GM23338 (cell line): ENCODE measurements at regions not wholly inside any gene's neighbourhood (a gene's known extent, or its start where the extent isn't known, plus 50 kb on each side); places are given as distances from the start of the nearest gene placed in this dataset.

Source experiments
- ATAC-seq: fragments of 200-7000 bp; cut with Tn5 transposase; 3 replicates; pipeline ENCODE4 v1.9.1; 2020
- DNase-seq: peaks from one replicate; pipeline ENCODE4 v3.0.0-alpha.2; 2015; ENCODE audit warnings: low spot score
- H2AFZ ChIP-seq: fragments of 200-600 bp; sonication (generic); 2 replicates; pipeline ENCODE4 v1.8.0; 2016; ENCODE audit warnings: antibody characterized with exemption, mild to moderate bottlenecking, moderate library complexity
- H3F3A ChIP-seq: fragments of 200-600 bp; sonication (generic); replicated peaks from 2 replicates; pipeline ENCODE4 v1.8.0; 2017; ENCODE audit warnings: antibody characterized with exemption, mixed run types, low read depth
- H3K27ac ChIP-seq: fragments of 200-600 bp; sonication (generic); 2 replicates; pipeline ENCODE4 v1.6.1; 2016; ENCODE audit warnings: low read depth
- H3K27me3 ChIP-seq: fragments of 200-600 bp; sonication (generic); 2 replicates; pipeline ENCODE4 v1.8.0; 2016; ENCODE audit warnings: mild to moderate bottlenecking, mixed run types, moderate library complexity; ENCODE audit not compliant: insufficient read depth
- H3K36me3 ChIP-seq: fragments of 200-600 bp; sonication (generic); 2 replicates; pipeline ENCODE4 v1.8.0; 2016; ENCODE audit warnings: mild to moderate bottlenecking; ENCODE audit not compliant: insufficient read depth
- H3K4me1 ChIP-seq: fragments of 200-600 bp; sonication (generic); 2 replicates; pipeline ENCODE4 v1.8.0; 2016; ENCODE audit warnings: mild to moderate bottlenecking, moderate library complexity; ENCODE audit not compliant: insufficient read depth
- H3K4me2 ChIP-seq: fragments of 200-600 bp; sonication (generic); 2 replicates; pipeline ENCODE4 v1.7.1; 2017; ENCODE audit warnings: mixed run types
- H3K4me3 ChIP-seq: fragments of 200-600 bp; sonication (generic); 2 replicates; pipeline ENCODE4 v1.6.1; 2016; ENCODE audit warnings: mixed run types
- H3K79me2 ChIP-seq: fragments of 200-600 bp; sonication (generic); replicated peaks from 2 replicates; pipeline ENCODE4 v1.8.0; 2017; ENCODE audit warnings: mild to moderate bottlenecking; ENCODE audit not compliant: insufficient read depth
- H3K9me2 ChIP-seq: fragments of 200-600 bp; sonication (generic); 2 replicates; pipeline ENCODE4 v1.8.0; 2017; ENCODE audit not compliant: insufficient read depth
- H4K20me1 ChIP-seq: fragments of 200-600 bp; sonication (generic); replicated peaks from 2 replicates; pipeline ENCODE4 v1.8.0; 2017; ENCODE audit warnings: mild to moderate bottlenecking; ENCODE audit not compliant: insufficient read depth
- H3K27ac Mint-ChIP-seq: 2 replicates; pipeline ENCODE4 v1.8.0; 2020; ENCODE audit warnings: inconsistent platforms, mild to moderate bottlenecking, moderate library complexity, mixed read lengths
- H3K27me3 Mint-ChIP-seq: 3 replicates; pipeline ENCODE4 v1.8.0; 2022; ENCODE audit warnings: low read depth, mild to moderate bottlenecking, moderate library complexity, mixed read lengths, inconsistent platforms; ENCODE audit not compliant: insufficient read depth, poor library complexity
- H3K36me3 Mint-ChIP-seq: 3 replicates; pipeline ENCODE4 v1.8.0; 2021; ENCODE audit warnings: low read depth, mild to moderate bottlenecking, inconsistent platforms, moderate library complexity, mixed read lengths
- H3K4me1 Mint-ChIP-seq: 3 replicates; pipeline ENCODE4 v1.8.0; 2020; ENCODE audit warnings: mild to moderate bottlenecking, inconsistent platforms, mixed read lengths
- H3K4me3 Mint-ChIP-seq: 3 replicates; pipeline ENCODE4 v1.8.0; 2021; ENCODE audit warnings: moderate library complexity, mild to moderate bottlenecking, inconsistent platforms, mixed read lengths
- H3K9me3 Mint-ChIP-seq: 3 replicates; pipeline ENCODE4 v1.8.0; 2020; ENCODE audit warnings: moderate library complexity, mild to moderate bottlenecking, inconsistent platforms, mixed read lengths
- CREB1 ChIP-seq: fragments of 250-450 bp; sonication (Bioruptor Pico); IDR thresholded peaks from 2 replicates; pipeline ENCODE4 v1.5.0; 2020; ENCODE audit warnings: low read depth, mild to moderate bottlenecking, moderate library complexity
- EZH2 ChIP-seq: fragments of 200-600 bp; sonication (generic); IDR thresholded peaks from one replicate; pipeline ENCODE4 v1.8.0; 2017; ENCODE audit warnings: antibody characterized with exemption, mild to moderate bottlenecking, low read depth; ENCODE audit not compliant: unreplicated experiment
- EZH2phosphoT487 ChIP-seq: fragments of 200-600 bp; sonication (generic); IDR thresholded peaks from one replicate; pipeline ENCODE4 v1.8.1; 2018; ENCODE audit warnings: antibody characterized with exemption; ENCODE audit not compliant: unreplicated experiment
- JUNB ChIP-seq: IDR thresholded peaks from one replicate; pipeline ENCODE4 v1.6.1; 2016; ENCODE audit warnings: antibody characterized with exemption; ENCODE audit not compliant: unreplicated experiment
- NANOG ChIP-seq: IDR thresholded peaks from 2 replicates; pipeline ENCODE4 v1.6.1; 2016; ENCODE audit warnings: antibody characterized with exemption, borderline replicate concordance
- POLR2AphosphoS5 ChIP-seq: IDR thresholded peaks from 2 replicates; pipeline ENCODE4 v1.6.1; 2016; ENCODE audit warnings: antibody characterized with exemption, low read depth
- STAT1 ChIP-seq: IDR thresholded peaks from one replicate; pipeline ENCODE4 v1.6.1; 2016; ENCODE audit warnings: antibody characterized with exemption; ENCODE audit not compliant: unreplicated experiment
- ZNF114 ChIP-seq: fragments of 250-450 bp; sonication (Bioruptor Pico); IDR thresholded peaks from 2 replicates; pipeline ENCODE4 v1.5.0; 2020; ENCODE audit warnings: mild to moderate bottlenecking, moderate library complexity
- ZNF331 ChIP-seq: fragments of 250-450 bp; sonication (Bioruptor Pico); IDR thresholded peaks from 2 replicates; pipeline ENCODE4 v1.5.0; 2020; ENCODE audit warnings: low read depth, mild to moderate bottlenecking, moderate library complexity
- TF ChIP-seq, protein P1 (sequence below): IDR thresholded peaks from 2 replicates; pipeline ENCODE4 v1.6.1; 2016; ENCODE audit warnings: antibody characterized with exemption
- TF ChIP-seq, protein P2 (sequence below): IDR thresholded peaks from one replicate; pipeline ENCODE4 v1.6.1; 2018; ENCODE audit warnings: antibody characterized with exemption; ENCODE audit not compliant: unreplicated experiment
- TF ChIP-seq, protein P3 (sequence below), 2 experiments: fragments of 200-600 bp in 1 of 2; sonication (generic) in 1 of 2; conservative IDR thresholded peaks; 2 replicates each; pipeline versions ENCODE4 v1.5.1 to v1.6.1; 2016 to 2017; ENCODE audit warnings: antibody characterized with exemption in 2 of 2, low read depth in 2 of 2, mild to moderate bottlenecking in 2 of 2, moderate library complexity in 1 of 2
- TF ChIP-seq, protein P4 (sequence below): fragments of 250-450 bp; sonication (Bioruptor Pico); IDR thresholded peaks from 2 replicates; pipeline ENCODE4 v1.5.0; 2020; ENCODE audit warnings: mild to moderate bottlenecking, moderate library complexity

DNA sequence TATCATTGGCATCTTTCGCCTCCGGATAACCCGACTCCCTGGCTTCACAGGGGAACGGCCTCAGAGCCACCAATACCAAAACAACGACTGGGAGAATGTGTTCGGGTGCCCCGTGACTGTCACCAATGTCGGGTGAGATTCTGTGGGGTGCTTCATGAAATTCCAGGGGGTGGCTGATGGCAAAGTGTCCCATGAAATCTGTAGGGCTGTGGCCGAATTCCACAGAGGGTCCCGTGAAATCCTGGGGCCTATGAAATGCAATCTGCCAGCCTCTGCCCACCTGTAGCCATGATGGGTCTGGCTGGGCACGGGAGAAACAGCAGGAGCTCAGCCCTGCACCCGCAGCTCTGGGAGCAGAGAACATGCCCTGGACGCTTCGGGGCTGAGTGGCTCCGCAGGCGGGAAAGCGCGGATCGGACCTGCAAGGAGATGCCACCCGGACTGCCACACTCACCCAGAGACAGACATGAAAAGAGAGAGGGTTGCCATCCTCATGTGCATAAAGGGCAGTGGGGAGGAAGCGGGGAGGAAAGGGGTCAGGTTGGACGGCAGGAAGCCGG, 192.4 kb downstream of the OLFM1 start:
- H3K36me3 ChIP-seq: no peaks in the 10 kb centered on the region
- Mint-ChIP-seq H3K36me3 (no peaks in the 10 kb centered on the region), H3K27me3 (peaks cover 7% of the 10 kb centered on the region), H3K4me1 (peaks cover 2% of the 10 kb centered on the region; the same call in 1 of the 3 replicates), H3K9me3 (no peaks in the 10 kb centered on the region; the same call in 2 of the 3 replicates), H3K4me3 (no peak overlapping the region), H3K27ac (no peak overlapping the region)
- no peak for DNase-seq
- H4K20me1 ChIP-seq: no peaks in the 10 kb centered on the region
- no peaks in the 10 kb centered on the region for H3K79me2 ChIP-seq
- ATAC-seq: no peak
- TF ChIP-seq EZH2phosphoT487 (no peak), NANOG (no peak), EZH2 (no peak), CREB1 (CRISPR knock-in tag) (no peak), STAT1 (no peak), JUNB (no peak), POLR2AphosphoS5 (no peak), ZNF114 (CRISPR knock-in tag) (no peak), ZNF331 (CRISPR knock-in tag) (no peak)
- TF ChIP-seq, protein P1, sequence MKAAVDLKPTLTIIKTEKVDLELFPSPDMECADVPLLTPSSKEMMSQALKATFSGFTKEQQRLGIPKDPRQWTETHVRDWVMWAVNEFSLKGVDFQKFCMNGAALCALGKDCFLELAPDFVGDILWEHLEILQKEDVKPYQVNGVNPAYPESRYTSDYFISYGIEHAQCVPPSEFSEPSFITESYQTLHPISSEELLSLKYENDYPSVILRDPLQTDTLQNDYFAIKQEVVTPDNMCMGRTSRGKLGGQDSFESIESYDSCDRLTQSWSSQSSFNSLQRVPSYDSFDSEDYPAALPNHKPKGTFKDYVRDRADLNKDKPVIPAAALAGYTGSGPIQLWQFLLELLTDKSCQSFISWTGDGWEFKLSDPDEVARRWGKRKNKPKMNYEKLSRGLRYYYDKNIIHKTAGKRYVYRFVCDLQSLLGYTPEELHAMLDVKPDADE: no peak
- TF ChIP-seq, protein P2, sequence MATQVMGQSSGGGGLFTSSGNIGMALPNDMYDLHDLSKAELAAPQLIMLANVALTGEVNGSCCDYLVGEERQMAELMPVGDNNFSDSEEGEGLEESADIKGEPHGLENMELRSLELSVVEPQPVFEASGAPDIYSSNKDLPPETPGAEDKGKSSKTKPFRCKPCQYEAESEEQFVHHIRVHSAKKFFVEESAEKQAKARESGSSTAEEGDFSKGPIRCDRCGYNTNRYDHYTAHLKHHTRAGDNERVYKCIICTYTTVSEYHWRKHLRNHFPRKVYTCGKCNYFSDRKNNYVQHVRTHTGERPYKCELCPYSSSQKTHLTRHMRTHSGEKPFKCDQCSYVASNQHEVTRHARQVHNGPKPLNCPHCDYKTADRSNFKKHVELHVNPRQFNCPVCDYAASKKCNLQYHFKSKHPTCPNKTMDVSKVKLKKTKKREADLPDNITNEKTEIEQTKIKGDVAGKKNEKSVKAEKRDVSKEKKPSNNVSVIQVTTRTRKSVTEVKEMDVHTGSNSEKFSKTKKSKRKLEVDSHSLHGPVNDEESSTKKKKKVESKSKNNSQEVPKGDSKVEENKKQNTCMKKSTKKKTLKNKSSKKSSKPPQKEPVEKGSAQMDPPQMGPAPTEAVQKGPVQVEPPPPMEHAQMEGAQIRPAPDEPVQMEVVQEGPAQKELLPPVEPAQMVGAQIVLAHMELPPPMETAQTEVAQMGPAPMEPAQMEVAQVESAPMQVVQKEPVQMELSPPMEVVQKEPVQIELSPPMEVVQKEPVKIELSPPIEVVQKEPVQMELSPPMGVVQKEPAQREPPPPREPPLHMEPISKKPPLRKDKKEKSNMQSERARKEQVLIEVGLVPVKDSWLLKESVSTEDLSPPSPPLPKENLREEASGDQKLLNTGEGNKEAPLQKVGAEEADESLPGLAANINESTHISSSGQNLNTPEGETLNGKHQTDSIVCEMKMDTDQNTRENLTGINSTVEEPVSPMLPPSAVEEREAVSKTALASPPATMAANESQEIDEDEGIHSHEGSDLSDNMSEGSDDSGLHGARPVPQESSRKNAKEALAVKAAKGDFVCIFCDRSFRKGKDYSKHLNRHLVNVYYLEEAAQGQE: no peak
- TF ChIP-seq, protein P3, sequence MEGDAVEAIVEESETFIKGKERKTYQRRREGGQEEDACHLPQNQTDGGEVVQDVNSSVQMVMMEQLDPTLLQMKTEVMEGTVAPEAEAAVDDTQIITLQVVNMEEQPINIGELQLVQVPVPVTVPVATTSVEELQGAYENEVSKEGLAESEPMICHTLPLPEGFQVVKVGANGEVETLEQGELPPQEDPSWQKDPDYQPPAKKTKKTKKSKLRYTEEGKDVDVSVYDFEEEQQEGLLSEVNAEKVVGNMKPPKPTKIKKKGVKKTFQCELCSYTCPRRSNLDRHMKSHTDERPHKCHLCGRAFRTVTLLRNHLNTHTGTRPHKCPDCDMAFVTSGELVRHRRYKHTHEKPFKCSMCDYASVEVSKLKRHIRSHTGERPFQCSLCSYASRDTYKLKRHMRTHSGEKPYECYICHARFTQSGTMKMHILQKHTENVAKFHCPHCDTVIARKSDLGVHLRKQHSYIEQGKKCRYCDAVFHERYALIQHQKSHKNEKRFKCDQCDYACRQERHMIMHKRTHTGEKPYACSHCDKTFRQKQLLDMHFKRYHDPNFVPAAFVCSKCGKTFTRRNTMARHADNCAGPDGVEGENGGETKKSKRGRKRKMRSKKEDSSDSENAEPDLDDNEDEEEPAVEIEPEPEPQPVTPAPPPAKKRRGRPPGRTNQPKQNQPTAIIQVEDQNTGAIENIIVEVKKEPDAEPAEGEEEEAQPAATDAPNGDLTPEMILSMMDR (conservative IDR thresholded peaks at IDR 0.05; ENCODE audit: low read depth in 2 of 2): no peak
- TF ChIP-seq, protein P4, sequence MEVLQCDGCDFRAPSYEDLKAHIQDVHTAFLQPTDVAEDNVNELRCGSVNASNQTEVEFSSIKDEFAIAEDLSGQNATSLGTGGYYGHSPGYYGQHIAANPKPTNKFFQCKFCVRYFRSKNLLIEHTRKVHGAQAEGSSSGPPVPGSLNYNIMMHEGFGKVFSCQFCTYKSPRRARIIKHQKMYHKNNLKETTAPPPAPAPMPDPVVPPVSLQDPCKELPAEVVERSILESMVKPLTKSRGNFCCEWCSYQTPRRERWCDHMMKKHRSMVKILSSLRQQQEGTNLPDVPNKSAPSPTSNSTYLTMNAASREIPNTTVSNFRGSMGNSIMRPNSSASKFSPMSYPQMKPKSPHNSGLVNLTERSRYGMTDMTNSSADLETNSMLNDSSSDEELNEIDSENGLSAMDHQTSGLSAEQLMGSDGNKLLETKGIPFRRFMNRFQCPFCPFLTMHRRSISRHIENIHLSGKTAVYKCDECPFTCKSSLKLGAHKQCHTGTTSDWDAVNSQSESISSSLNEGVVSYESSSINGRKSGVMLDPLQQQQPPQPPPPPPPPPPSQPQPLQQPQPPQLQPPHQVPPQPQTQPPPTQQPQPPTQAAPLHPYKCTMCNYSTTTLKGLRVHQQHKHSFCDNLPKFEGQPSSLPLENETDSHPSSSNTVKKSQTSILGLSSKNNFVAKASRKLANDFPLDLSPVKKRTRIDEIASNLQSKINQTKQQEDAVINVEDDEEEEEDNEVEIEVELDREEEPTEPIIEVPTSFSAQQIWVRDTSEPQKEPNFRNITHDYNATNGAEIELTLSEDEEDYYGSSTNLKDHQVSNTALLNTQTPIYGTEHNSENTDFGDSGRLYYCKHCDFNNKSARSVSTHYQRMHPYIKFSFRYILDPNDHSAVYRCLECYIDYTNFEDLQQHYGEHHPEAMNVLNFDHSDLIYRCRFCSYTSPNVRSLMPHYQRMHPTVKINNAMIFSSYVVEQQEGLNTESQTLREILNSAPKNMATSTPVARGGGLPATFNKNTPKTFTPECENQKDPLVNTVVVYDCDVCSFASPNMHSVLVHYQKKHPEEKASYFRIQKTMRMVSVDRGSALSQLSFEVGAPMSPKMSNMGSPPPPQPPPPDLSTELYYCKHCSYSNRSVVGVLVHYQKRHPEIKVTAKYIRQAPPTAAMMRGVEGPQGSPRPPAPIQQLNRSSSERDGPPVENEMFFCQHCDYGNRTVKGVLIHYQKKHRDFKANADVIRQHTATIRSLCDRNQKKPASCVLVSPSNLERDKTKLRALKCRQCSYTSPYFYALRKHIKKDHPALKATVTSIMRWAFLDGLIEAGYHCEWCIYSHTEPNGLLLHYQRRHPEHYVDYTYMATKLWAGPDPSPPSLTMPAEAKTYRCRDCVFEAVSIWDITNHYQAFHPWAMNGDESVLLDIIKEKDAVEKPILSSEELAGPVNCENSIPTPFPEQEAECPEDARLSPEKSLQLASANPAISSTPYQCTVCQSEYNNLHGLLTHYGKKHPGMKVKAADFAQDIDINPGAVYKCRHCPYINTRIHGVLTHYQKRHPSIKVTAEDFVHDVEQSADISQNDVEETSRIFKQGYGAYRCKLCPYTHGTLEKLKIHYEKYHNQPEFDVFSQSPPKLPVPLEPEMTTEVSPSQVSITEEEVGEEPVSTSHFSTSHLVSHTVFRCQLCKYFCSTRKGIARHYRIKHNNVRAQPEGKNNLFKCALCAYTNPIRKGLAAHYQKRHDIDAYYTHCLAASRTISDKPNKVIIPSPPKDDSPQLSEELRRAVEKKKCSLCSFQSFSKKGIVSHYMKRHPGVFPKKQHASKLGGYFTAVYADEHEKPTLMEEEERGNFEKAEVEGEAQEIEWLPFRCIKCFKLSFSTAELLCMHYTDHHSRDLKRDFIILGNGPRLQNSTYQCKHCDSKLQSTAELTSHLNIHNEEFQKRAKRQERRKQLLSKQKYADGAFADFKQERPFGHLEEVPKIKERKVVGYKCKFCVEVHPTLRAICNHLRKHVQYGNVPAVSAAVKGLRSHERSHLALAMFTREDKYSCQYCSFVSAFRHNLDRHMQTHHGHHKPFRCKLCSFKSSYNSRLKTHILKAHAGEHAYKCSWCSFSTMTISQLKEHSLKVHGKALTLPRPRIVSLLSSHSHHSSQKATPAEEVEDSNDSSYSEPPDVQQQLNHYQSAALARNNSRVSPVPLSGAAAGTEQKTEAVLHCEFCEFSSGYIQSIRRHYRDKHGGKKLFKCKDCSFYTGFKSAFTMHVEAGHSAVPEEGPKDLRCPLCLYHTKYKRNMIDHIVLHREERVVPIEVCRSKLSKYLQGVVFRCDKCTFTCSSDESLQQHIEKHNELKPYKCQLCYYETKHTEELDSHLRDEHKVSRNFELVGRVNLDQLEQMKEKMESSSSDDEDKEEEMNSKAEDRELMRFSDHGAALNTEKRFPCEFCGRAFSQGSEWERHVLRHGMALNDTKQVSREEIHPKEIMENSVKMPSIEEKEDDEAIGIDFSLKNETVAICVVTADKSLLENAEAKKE (CRISPR knock-in tag): no peak
- H3K9me2 ChIP-seq: no peaks in the 10 kb centered on the region
- no peaks in the 10 kb centered on the region for H3K27me3 ChIP-seq
- no peak overlapping the region for H3K4me3 ChIP-seq
- no peak overlapping the region for H3K4me2 ChIP-seq
- no peak overlapping the region for H3K27ac ChIP-seq
- H3F3A ChIP-seq: no peaks in the 10 kb centered on the region
- no peaks in the 10 kb centered on the region for H3K4me1 ChIP-seq
- H2AFZ ChIP-seq: no peak overlapping the region
